Liver (tissue), 8 donors: ENCODE measurements at regions not wholly inside any gene's neighbourhood (a gene's known extent, or its start where the extent isn't known, plus 50 kb on each side); places are given as distances from the start of the nearest gene placed in this dataset.

Experiments used
- DNase-seq: peaks from one replicate; pipeline ENCODE4 v3.0.0-alpha.2; 2017; ENCODE audit warnings: low spot score
- H3K27ac ChIP-seq, 2 donors: one replicate each; pipeline ENCODE4 v1.7.0; 2013; ENCODE audit warnings: inconsistent platforms in 2 of 2, low read length in 2 of 2, control low read depth in 1 of 2, low read depth in 1 of 2, mild to moderate bottlenecking in 1 of 2
- H3K27me3 ChIP-seq, 4 donors: one replicate each; pipeline versions ENCODE4 v1.6.1 to v1.7.0; 2013; ENCODE audit warnings: low read length in 3 of 4, inconsistent platforms in 1 of 4, mild to moderate bottlenecking in 1 of 4, moderate library complexity in 1 of 4; ENCODE audit not compliant: control insufficient read depth in 4 of 4, insufficient read depth in 4 of 4
- H3K36me3 ChIP-seq, 4 donors: one replicate each; pipeline versions ENCODE4 v1.6.1 to v1.7.0; 2013; ENCODE audit warnings: low read length in 3 of 4, mild to moderate bottlenecking in 3 of 4, low read depth in 1 of 4, moderate library complexity in 1 of 4; ENCODE audit not compliant: control insufficient read depth in 4 of 4, insufficient read depth in 3 of 4
- H3K4me1 ChIP-seq, 4 donors: one replicate each; pipeline versions ENCODE4 v1.6.1 to v1.7.0; 2013; ENCODE audit warnings: low read length in 3 of 4, mild to moderate bottlenecking in 3 of 4, moderate library complexity in 1 of 4; ENCODE audit not compliant: control insufficient read depth in 4 of 4, insufficient read depth in 4 of 4
- H3K4me3 ChIP-seq, 3 donors: one replicate each; pipeline versions ENCODE4 v1.6.1 to v1.7.0; 2013; ENCODE audit warnings: low read length in 3 of 3, control low read depth in 1 of 3, low read depth in 1 of 3, mild to moderate bottlenecking in 1 of 3
- H3K9ac ChIP-seq, 2 donors: one replicate each; pipeline ENCODE4 v1.7.0; 2013; ENCODE audit warnings: low read length in 2 of 2, mild to moderate bottlenecking in 2 of 2, moderate library complexity in 2 of 2, control low read depth in 1 of 2, low read depth in 1 of 2
- H3K9me3 ChIP-seq, 4 donors: one replicate each; pipeline versions ENCODE4 v1.6.1 to v1.7.0; 2013; ENCODE audit warnings: low read length in 3 of 4; ENCODE audit not compliant: control insufficient read depth in 4 of 4
- ATF3 ChIP-seq: IDR thresholded peaks from 2 replicates; pipeline ENCODE4 v1.6.1; 2016; ENCODE audit warnings: antibody characterized with exemption
- CTCF ChIP-seq: fragments of 150-350 bp; IDR thresholded peaks from 2 replicates; pipeline ENCODE4 v1.5.1; 2017; ENCODE audit warnings: improper control_type of control experiment, low read depth, low read length; ENCODE audit not compliant: missing input control
- EGR1 ChIP-seq, 2 donors: IDR thresholded peaks; 2 replicates each; pipeline ENCODE4 v1.6.1; 2016 to 2018; ENCODE audit warnings: antibody characterized with exemption in 2 of 2, low read depth in 2 of 2
- FOXA1 ChIP-seq: IDR thresholded peaks from 2 replicates; pipeline ENCODE4 v1.6.1; 2016; ENCODE audit warnings: antibody characterized with exemption
- FOXA2 ChIP-seq: IDR thresholded peaks from 2 replicates; pipeline ENCODE4 v1.6.1; 2016; ENCODE audit warnings: antibody characterized with exemption
- GABPA ChIP-seq, 2 donors: IDR thresholded peaks in 1 of 2; conservative IDR thresholded peaks in 1 of 2; 2 replicates each; pipeline ENCODE4 v1.6.1; 2016; ENCODE audit warnings: antibody characterized with exemption in 2 of 2, mild to moderate bottlenecking in 1 of 2, moderate library complexity in 1 of 2
- HNF4A ChIP-seq, 2 donors: conservative IDR thresholded peaks; 2 replicates each; pipeline ENCODE4 v1.6.1; 2016; ENCODE audit warnings: antibody characterized with exemption in 2 of 2, mild to moderate bottlenecking in 2 of 2
- HNF4G ChIP-seq: IDR thresholded peaks from 2 replicates; pipeline ENCODE4 v1.6.1; 2016; ENCODE audit warnings: antibody characterized with exemption
- JUND ChIP-seq, 2 donors: IDR thresholded peaks; 2 replicates each; pipeline ENCODE4 v1.6.1; 2016; ENCODE audit warnings: antibody characterized with exemption in 2 of 2
- MAX ChIP-seq: IDR thresholded peaks from 2 replicates; pipeline ENCODE4 v1.6.1; 2016; ENCODE audit warnings: antibody characterized with exemption
- NR2F2 ChIP-seq: IDR thresholded peaks from 2 replicates; pipeline ENCODE4 v1.6.1; 2016; ENCODE audit warnings: antibody characterized with exemption
- RAD21 ChIP-seq, 2 donors: IDR thresholded peaks; 2 replicates each; pipeline ENCODE4 v1.6.1; 2016; ENCODE audit warnings: antibody characterized with exemption in 2 of 2, mild to moderate bottlenecking in 2 of 2
- REST ChIP-seq: IDR thresholded peaks from 2 replicates; pipeline ENCODE4 v1.6.1; 2016; ENCODE audit warnings: antibody characterized with exemption, mild to moderate bottlenecking
- RXRA ChIP-seq, 2 donors: IDR thresholded peaks; 2 replicates each; pipeline ENCODE4 v1.6.1; 2017 to 2018; ENCODE audit warnings: antibody characterized with exemption in 2 of 2, mild to moderate bottlenecking in 1 of 2
- SP1 ChIP-seq: IDR thresholded peaks from 2 replicates; pipeline ENCODE4 v1.6.1; 2018; ENCODE audit warnings: antibody characterized with exemption, mild to moderate bottlenecking
- TAF1 ChIP-seq: conservative IDR thresholded peaks from 2 replicates; pipeline ENCODE4 v1.6.1; 2016; ENCODE audit warnings: antibody characterized with exemption, mild to moderate bottlenecking
- YY1 ChIP-seq: IDR thresholded peaks from 2 replicates; pipeline ENCODE4 v1.6.1; 2016; ENCODE audit warnings: antibody characterized with exemption, mild to moderate bottlenecking
- WGBS: extraction: QIAGEN DNeasy Blood & Tissue Kit; methylation state at CpG from one replicate; pipeline ENCODE4 v1.1.7; 2013; 5-methylcytosine and 5-hydroxymethylcytosine counted together
- TF ChIP-seq, protein P1 (sequence below): IDR thresholded peaks from 2 replicates; pipeline ENCODE4 v1.6.1; 2016; ENCODE audit warnings: antibody characterized with exemption
- donor health status: healthy.
- donor health status: healthy.
- donor health status: healthy.
- donor health status: healthy.
- donor health status: healthy.

DNA sequence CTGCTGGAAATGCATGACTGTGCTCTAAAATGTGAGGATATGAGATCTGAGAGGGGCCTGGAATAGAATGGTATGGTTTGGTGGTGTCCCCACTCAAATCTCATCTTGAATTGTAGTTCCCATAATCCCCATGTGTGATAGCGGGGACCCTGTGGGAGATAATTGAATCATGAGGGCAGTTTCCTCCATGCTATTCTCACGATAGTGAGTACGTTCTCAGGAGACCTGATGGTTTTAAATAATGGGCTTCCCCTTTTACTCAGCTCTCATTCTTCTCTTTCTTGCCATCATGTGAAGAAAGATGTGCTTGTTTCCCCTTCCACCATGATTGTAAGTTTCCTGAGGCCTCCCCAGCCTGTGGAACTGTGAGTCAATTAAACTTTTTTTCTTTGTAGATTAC, 133.6 kb upstream of the ADAMTS16 start:
- WGBS = 93% methylated on average over 3 of the region's 3 CpGs
- no peak for DNase-seq
- H3K27ac ChIP-seq = no peak overlapping the region
- TF ChIP-seq HNF4A (conservative IDR thresholded peaks at IDR 0.05) (no peak), CTCF (no peak), NR2F2 (no peak)
- no peaks in the 10 kb centered on the region for H3K36me3 ChIP-seq
- no peak overlapping the region for H3K9ac ChIP-seq
- H3K9me3 ChIP-seq = peaks cover 0 to 5% (median 0%) of the 10 kb centered on the region in 4 donors
- H3K4me1 ChIP-seq = no peaks in the 10 kb centered on the region
- no peak overlapping the region for H3K4me3 ChIP-seq
- no peaks in the 10 kb centered on the region for H3K27me3 ChIP-seq

DNA sequence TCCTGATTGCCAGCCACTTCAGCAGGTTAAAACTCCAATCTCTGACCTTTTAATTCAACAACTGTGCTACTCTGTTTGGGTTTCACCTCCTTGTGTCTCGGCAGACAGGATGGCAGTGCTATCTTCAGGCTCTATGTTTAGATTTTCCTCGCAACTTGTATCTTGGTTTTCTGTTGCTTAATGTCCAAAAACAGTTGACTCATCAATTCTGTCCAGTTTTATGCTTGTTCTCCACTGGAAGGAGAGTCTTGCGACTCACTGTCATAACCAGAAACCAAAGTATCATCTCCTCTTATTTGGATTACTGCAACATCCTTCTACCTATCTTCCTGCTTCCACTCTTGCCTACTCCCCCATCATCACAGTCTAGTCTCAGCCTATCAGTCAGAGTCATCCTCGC, 130.9 kb upstream of the ADAMTS16 start:
- no peaks in the 10 kb centered on the region for H3K36me3 ChIP-seq
- TF ChIP-seq TAF1 = no peak
- TF ChIP-seq EGR1 (IDR thresholded peaks at IDR 0.05; ENCODE audit: low read depth in 2 of 2) = no peak
- no peak overlapping the region for H3K9ac ChIP-seq
- DNase-seq = no peak
- no peak overlapping the region for H3K4me3 ChIP-seq
- H3K9me3 ChIP-seq = peaks cover 0 to 5% (median 0%) of the 10 kb centered on the region in 4 donors
- no peaks in the 10 kb centered on the region for H3K4me1 ChIP-seq
- H3K27ac ChIP-seq = no peak overlapping the region
- H3K27me3 ChIP-seq = no peaks in the 10 kb centered on the region
- WGBS = 85% methylated on average over 4 of the region's 4 CpGs

DNA sequence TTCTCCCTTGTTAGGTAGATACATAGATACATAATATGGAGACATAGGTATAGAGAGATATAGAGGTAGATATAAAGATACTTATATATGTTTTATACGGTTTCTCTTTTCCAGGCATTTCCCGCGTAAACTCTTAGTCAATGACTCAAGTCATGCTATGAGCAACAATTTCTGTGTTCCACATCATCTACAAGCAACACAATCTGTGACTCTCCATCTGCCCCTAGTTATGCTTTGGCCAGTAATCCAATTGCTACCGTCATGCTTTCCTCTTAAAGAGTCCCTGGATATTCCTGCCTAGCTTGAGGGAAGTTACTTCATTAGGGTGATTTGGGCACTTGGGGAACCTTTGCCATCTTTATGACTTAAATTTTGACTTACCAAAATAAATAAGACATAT, 129.0 kb upstream of the ADAMTS16 start:
- H3K9ac ChIP-seq = no peak overlapping the region
- no peaks in the 10 kb centered on the region for H3K4me1 ChIP-seq
- no peak for TF ChIP-seq TAF1
- no peak for TF ChIP-seq EGR1 (IDR thresholded peaks at IDR 0.05; ENCODE audit: low read depth in 2 of 2)
- no peak for TF ChIP-seq SP1
- TF ChIP-seq HNF4G = no peak
- TF ChIP-seq ATF3 = no peak
- no peak for TF ChIP-seq RXRA (IDR thresholded peaks at IDR 0.05)
- TF ChIP-seq CTCF = no peak
- TF ChIP-seq HNF4A (conservative IDR thresholded peaks at IDR 0.05) = no peak
- TF ChIP-seq, protein P1, sequence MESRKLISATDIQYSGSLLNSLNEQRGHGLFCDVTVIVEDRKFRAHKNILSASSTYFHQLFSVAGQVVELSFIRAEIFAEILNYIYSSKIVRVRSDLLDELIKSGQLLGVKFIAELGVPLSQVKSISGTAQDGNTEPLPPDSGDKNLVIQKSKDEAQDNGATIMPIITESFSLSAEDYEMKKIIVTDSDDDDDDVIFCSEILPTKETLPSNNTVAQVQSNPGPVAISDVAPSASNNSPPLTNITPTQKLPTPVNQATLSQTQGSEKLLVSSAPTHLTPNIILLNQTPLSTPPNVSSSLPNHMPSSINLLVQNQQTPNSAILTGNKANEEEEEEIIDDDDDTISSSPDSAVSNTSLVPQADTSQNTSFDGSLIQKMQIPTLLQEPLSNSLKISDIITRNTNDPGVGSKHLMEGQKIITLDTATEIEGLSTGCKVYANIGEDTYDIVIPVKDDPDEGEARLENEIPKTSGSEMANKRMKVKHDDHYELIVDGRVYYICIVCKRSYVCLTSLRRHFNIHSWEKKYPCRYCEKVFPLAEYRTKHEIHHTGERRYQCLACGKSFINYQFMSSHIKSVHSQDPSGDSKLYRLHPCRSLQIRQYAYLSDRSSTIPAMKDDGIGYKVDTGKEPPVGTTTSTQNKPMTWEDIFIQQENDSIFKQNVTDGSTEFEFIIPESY = no peak
- no peak for TF ChIP-seq FOXA1
- no peak for TF ChIP-seq GABPA (IDR thresholded peaks at IDR 0.05 in 1 of 2, conservative IDR thresholded peaks at IDR 0.05 in 1 of 2)
- TF ChIP-seq RAD21 (IDR thresholded peaks at IDR 0.05) = no peak
- no peak for TF ChIP-seq MAX
- no peak for TF ChIP-seq REST
- TF ChIP-seq NR2F2 = no peak
- TF ChIP-seq JUND (IDR thresholded peaks at IDR 0.05) = no peak
- no peak for TF ChIP-seq YY1
- no peak for TF ChIP-seq FOXA2
- 89% methylated on average over 4 of the region's 4 CpGs for WGBS
- H3K27ac ChIP-seq = no peak overlapping the region
- peaks cover 0 to 5% (median 0%) of the 10 kb centered on the region in 4 donors for H3K9me3 ChIP-seq
- no peak overlapping the region for H3K4me3 ChIP-seq
- H3K27me3 ChIP-seq = no peaks in the 10 kb centered on the region
- no peak for DNase-seq
- no peaks in the 10 kb centered on the region for H3K36me3 ChIP-seq
